OCI-LY1 (cell line): ENCODE measurements at regions not wholly inside any gene's neighbourhood (a gene's known extent, or its start where the extent isn't known, plus 50 kb on each side); places are given as distances from the start of the nearest gene placed in this dataset.

ENCODE experiments used
- H2AFZ ChIP-seq: fragments of 200-600 bp; sonication (generic), shearing (Covaris generic); 2 replicates; pipeline ENCODE4 v1.6.0; 2014; ENCODE audit warnings: antibody characterized with exemption, mild to moderate bottlenecking, low read length
- H3F3A ChIP-seq: fragments of 200-600 bp; sonication (generic), shearing (Covaris generic); 2 replicates; pipeline ENCODE4 v1.6.0; 2014; ENCODE audit warnings: mild to moderate bottlenecking, antibody characterized with exemption, low read length, moderate library complexity; ENCODE audit not compliant: insufficient read depth
- H3K27ac ChIP-seq: fragments of 200-600 bp; sonication (generic); 2 replicates; pipeline ENCODE4 v1.5.1; 2014; ENCODE audit warnings: low read length, mixed run types, mild to moderate bottlenecking, low read depth; ENCODE audit not compliant: poor library complexity, severe bottlenecking
- H3K27me3 ChIP-seq: fragments of 200-600 bp; sonication (generic); 2 replicates; pipeline ENCODE4 v1.6.0; 2014; ENCODE audit warnings: antibody characterized with exemption, mild to moderate bottlenecking, low read length, moderate library complexity; ENCODE audit not compliant: insufficient read depth
- H3K36me3 ChIP-seq: fragments of 200-600 bp; sonication (generic); 2 replicates; pipeline ENCODE4 v1.6.1; 2014; ENCODE audit warnings: mild to moderate bottlenecking, antibody characterized with exemption, low read length, moderate library complexity, mixed read lengths; ENCODE audit not compliant: insufficient read depth
- H3K4me1 ChIP-seq: fragments of 200-600 bp; sonication (generic); 2 replicates; pipeline ENCODE4 v1.5.1; 2014; ENCODE audit warnings: mild to moderate bottlenecking, low read length, moderate library complexity; ENCODE audit not compliant: insufficient read depth, severe bottlenecking
- H3K4me2 ChIP-seq: fragments of 200-600 bp; sonication (generic), shearing (Covaris generic); 2 replicates; pipeline ENCODE4 v1.6.1; 2014; ENCODE audit warnings: low read length
- H3K4me3 ChIP-seq: fragments of 200-600 bp; sonication (generic); 2 replicates; pipeline ENCODE4 v1.5.1; 2014; ENCODE audit warnings: low read length, low read depth, mild to moderate bottlenecking, mixed read lengths; ENCODE audit not compliant: poor library complexity, severe bottlenecking
- H3K79me2 ChIP-seq: fragments of 200-600 bp; shearing (Covaris generic); 2 replicates; pipeline ENCODE4 v1.6.1; 2016; ENCODE audit warnings: mixed run types, low read length, mixed read lengths; ENCODE audit not compliant: insufficient read depth
- H3K9ac ChIP-seq: fragments of 200-600 bp; sonication (generic), shearing (Covaris generic); 2 replicates; pipeline ENCODE4 v1.6.1; 2014; ENCODE audit warnings: mild to moderate bottlenecking, low read length, mixed read lengths
- H3K9me2 ChIP-seq: fragments of 200-600 bp; sonication (generic), shearing (Covaris generic); 2 replicates; pipeline ENCODE4 v1.6.1; 2014; ENCODE audit warnings: low read depth, mild to moderate bottlenecking, low read length, mixed read lengths
- H3K9me3 ChIP-seq: fragments of 200-600 bp; shearing (Covaris generic); 2 replicates; pipeline ENCODE4 v1.6.1; 2014; ENCODE audit warnings: low read length, mixed read lengths
- H4K20me1 ChIP-seq: fragments of 200-600 bp; sonication (generic), shearing (Covaris generic); 2 replicates; pipeline ENCODE4 v1.6.0; 2016; ENCODE audit warnings: mild to moderate bottlenecking, low read length; ENCODE audit not compliant: insufficient read depth
- EZH2 ChIP-seq: fragments of 200-600 bp; sonication (generic), shearing (Covaris generic); IDR thresholded peaks from 2 replicates; pipeline ENCODE4 v1.8.0; 2017; ENCODE audit warnings: borderline replicate concordance, mixed run types, mild to moderate bottlenecking, antibody characterized with exemption, low read length, moderate library complexity, mixed read lengths
- TF ChIP-seq, protein P1 (sequence below): fragments of 200-600 bp; sonication (generic), shearing (Covaris generic); IDR thresholded peaks from 2 replicates; pipeline ENCODE4 v1.5.1; 2017; ENCODE audit warnings: mild to moderate bottlenecking, antibody characterized with exemption, low read length, moderate library complexity, mixed read lengths

- TF ChIP-seq, protein P1, sequence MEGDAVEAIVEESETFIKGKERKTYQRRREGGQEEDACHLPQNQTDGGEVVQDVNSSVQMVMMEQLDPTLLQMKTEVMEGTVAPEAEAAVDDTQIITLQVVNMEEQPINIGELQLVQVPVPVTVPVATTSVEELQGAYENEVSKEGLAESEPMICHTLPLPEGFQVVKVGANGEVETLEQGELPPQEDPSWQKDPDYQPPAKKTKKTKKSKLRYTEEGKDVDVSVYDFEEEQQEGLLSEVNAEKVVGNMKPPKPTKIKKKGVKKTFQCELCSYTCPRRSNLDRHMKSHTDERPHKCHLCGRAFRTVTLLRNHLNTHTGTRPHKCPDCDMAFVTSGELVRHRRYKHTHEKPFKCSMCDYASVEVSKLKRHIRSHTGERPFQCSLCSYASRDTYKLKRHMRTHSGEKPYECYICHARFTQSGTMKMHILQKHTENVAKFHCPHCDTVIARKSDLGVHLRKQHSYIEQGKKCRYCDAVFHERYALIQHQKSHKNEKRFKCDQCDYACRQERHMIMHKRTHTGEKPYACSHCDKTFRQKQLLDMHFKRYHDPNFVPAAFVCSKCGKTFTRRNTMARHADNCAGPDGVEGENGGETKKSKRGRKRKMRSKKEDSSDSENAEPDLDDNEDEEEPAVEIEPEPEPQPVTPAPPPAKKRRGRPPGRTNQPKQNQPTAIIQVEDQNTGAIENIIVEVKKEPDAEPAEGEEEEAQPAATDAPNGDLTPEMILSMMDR: no peak
- TF ChIP-seq EZH2: no peak
- no peak overlapping the region for H2AFZ ChIP-seq
- no peak overlapping the region for H3K9ac ChIP-seq
- H3K27ac ChIP-seq: no peak overlapping the region
- no peaks in the 10 kb centered on the region for H3F3A ChIP-seq
- no peaks in the 10 kb centered on the region for H3K4me1 ChIP-seq
- no peaks in the 10 kb centered on the region for H4K20me1 ChIP-seq
- H3K9me3 ChIP-seq: no peaks in the 10 kb centered on the region
- no peaks in the 10 kb centered on the region for H3K9me2 ChIP-seq
- H3K79me2 ChIP-seq: no peaks in the 10 kb centered on the region
- H3K4me3 ChIP-seq: no peak overlapping the region
- H3K36me3 ChIP-seq: no peaks in the 10 kb centered on the region
- H3K27me3 ChIP-seq: no peaks in the 10 kb centered on the region
- no peak overlapping the region for H3K4me2 ChIP-seq
These were observed 208.2 kb downstream of the URB2 start for GRCh38 chr1:229834230-229834629.

DNA sequence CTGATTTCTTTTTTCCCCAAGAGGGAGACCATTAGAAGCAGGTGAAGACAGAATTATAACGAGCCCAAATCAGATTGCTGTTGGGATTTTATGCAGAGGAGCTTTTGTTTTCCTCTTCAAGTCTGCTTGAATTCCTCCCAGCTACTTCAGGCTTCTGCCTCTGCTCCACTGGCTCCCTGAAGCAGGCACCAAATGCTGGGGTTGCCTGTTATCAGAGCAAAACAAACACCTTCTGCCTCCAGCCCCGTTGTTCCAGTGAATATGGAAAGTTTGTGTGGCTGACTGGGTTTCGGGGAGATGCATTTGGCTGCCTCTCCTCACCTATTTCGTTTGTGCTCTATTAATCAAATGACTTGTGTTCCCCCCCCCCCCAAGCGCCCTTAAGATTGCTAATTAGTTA lies 209.2 kb downstream of the URB2 start:
- H3K79me2 ChIP-seq: no peaks in the 10 kb centered on the region
- H4K20me1 ChIP-seq: no peaks in the 10 kb centered on the region
- no peaks in the 10 kb centered on the region for H3K36me3 ChIP-seq
- H3K4me3 ChIP-seq: no peak overlapping the region
- H3K9me2 ChIP-seq: no peaks in the 10 kb centered on the region
- TF ChIP-seq, protein P1: no peak
- no peak for TF ChIP-seq EZH2
- no peaks in the 10 kb centered on the region for H3K4me1 ChIP-seq
- no peak overlapping the region for H3K27ac ChIP-seq
- H3K4me2 ChIP-seq: no peak overlapping the region
- H2AFZ ChIP-seq: no peak overlapping the region
- H3F3A ChIP-seq: no peaks in the 10 kb centered on the region
- no peak overlapping the region for H3K9ac ChIP-seq
- H3K9me3 ChIP-seq: no peaks in the 10 kb centered on the region
- no peaks in the 10 kb centered on the region for H3K27me3 ChIP-seq

- no peak overlapping the region for H3K4me3 ChIP-seq
- no peak overlapping the region for H3K27ac ChIP-seq
- H3K4me1 ChIP-seq: no peaks in the 10 kb centered on the region
- H3F3A ChIP-seq: no peaks in the 10 kb centered on the region
- no peak overlapping the region for H3K4me2 ChIP-seq
- no peaks in the 10 kb centered on the region for H3K36me3 ChIP-seq
- H4K20me1 ChIP-seq: no peaks in the 10 kb centered on the region
- no peak overlapping the region for H3K9ac ChIP-seq
- H2AFZ ChIP-seq: no peak overlapping the region
- no peaks in the 10 kb centered on the region for H3K79me2 ChIP-seq
- H3K9me3 ChIP-seq: no peaks in the 10 kb centered on the region
- no peaks in the 10 kb centered on the region for H3K9me2 ChIP-seq
- TF ChIP-seq, protein P1: no peak
- TF ChIP-seq EZH2: no peak
- no peaks in the 10 kb centered on the region for H3K27me3 ChIP-seq
These were observed 210.3 kb downstream of the URB2 start for GRCh38 chr1:229836324-229836723.
